HG03432 (cell line): ENCODE measurements at regions not wholly inside any gene's neighbourhood (a gene's known extent, or its start where the extent isn't known, plus 50 kb on each side); places are given as distances from the start of the nearest gene placed in this dataset.

Source experiments
- ATAC-seq: cut with Tn5 transposase; IDR thresholded peaks from one replicate; pipeline ENCODE4 v1.9.1; 2021; ENCODE audit warnings: mild to moderate bottlenecking, moderate library complexity; ENCODE audit not compliant: unreplicated experiment

DNA sequence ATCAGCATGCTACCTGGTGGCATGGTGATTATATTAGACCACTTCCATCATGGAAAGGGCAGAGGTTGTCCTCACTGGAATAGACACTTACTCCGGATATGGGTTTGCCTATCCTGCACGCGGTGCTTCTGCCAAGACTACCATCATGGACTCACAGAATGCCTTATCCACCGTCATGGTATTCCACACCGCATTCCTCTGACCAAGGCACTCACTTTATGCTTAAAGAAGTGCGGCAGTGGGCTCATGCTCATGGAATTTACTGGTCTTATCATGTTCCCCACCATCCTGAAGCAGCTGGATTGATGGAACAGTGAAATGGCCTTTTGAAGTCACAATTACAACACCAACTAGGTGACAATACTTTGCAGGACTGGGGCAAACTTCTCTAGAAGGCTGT is 109.2 kb upstream of the DRD2 start:
- no peak for ATAC-seq

DNA sequence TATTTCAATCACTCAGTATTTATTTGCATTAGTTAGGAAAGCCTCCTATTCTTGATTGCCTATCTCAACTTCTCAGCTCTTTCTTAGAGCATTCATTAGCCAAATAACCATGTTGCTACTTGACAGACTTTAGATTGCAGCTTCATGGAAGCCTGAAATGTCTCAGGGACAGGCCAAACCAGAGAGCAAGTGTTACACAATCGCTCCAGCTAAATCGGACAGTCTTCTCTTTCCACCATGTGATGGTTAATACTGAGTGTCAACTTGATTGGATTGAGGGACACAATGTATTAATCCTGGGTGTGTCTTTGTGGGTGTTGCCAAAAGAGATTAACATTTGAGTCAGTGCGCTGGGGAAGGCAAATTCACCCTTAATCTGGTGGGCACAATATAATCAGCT is 106.5 kb upstream of the DRD2 start:
- no peak for ATAC-seq

DNA sequence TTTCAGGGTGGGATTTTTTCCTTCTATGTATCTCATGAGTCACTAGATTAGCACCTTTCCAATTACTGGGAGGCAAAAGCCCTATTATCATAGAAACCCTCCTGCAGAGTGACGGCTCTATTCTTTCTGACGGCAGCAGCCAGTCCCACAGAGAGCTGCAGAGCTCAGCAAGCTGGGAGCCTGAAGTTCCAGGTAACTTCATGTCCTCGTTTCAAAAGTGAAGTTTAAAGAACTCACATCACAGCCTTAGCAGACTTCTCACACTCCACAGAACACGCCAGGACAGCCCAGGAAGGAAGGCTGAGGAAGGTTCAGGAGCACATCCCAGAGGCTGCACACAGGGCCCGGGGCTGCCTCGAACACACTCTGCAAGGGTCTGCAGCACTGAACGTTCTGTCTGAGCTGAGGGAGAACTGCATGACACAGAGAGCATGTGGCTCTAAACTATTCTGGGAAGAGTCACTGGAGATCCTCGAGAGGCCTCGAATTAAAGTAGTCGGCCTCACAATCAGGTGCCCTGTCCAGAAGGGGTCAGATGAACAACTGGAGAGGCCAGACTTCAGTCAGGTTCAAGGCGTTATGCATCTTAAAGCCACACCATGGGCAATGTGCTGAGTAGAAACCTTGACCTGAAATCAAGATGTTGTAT is 104.2 kb upstream of the DRD2 start:
- no peak for ATAC-seq

DNA sequence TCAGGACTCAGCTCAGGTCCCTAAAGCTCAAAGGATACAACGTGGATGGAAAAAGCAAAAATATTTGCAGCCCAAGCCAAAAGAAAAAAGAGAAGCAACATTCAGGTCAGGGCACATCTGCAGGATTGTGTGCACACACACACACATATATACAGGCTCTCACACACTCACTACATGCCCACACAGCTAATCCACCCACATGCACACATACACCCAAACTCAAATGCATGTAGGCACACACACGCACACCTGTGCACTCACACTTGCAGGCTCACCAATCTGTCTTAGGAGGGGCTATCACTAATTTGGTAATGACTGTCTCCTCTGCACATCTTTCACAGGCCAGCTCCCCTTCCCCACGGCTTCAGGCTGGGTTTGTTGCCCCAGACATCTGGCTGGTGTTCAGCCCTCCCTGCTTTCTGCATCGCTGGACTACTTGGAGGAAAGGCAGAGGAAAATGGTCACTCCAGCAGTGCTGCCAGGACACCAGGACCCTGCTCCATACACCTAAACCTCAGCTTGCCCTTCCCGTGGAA is 103.6 kb upstream of the DRD2 start:
- ATAC-seq, result no peak

DNA sequence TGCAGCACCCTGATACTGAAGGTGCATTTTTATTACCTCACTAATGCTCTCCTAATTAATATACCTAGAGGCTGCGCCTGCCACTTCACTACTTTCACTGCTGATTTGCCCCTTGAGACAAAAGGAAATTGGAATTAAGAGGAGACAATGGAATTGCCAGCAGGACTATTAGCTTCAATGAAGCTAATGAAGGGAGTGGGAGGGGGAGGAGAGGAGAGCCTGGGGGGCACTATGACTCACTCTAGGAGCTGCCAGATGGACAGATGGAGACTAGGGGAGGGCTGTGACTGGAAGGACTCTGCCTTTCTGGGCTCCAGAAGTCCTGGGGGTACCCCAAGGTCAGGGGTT is 102.8 kb upstream of the DRD2 start:
- ATAC-seq, result no peak

DNA sequence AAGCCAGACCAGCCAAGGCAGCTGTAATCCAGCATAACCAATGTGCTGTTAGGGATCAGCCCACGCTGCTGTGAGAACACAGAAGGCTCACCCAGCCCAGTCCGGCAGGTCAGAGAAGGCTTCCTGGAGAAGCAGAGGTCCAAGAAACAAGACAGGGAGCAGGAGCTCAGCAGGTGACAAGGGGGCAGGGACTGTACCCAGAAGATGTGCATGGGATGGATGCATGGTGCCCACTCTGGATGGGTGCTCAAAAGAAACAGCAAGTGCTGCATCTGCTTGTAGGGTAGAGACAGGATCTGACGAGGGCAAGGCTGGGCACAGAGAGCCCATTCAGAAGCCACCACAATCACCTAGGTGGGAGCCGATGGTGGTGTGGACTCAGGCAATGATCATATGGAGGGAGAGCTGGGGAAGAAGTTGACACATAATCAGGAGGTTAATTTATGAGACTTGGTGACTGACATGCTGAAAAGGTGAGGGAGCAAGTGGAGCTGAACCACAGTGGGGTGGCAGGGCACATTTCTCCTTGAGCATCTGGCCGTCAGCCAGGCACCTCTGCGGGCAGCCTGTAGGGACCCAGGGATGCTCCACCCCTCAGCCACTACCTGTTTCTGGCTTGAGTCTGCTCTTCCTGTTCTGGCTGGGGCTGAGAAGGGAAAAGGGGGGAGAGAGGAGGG is 102.3 kb upstream of the DRD2 start:
- ATAC-seq, result no peak

DNA sequence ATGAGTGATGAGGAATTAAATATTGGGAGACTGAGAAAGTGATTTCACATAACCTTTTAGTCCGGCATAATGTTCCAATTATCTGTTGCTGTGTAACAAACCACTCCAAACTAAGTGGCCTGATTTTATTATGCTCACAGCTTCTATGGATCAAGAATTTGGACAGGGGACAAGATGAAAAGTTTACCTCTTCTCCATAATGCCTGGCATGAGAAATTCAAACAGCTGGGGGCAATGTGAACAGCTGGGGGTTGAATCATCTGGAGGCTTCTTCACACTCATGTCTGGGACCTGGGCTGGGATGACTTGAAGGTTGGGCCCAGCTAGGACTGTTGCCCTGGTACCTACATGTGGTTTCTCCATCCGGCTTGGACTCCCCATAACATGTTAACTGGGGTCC is 99.4 kb upstream of the DRD2 start:
- no peak for ATAC-seq

DNA sequence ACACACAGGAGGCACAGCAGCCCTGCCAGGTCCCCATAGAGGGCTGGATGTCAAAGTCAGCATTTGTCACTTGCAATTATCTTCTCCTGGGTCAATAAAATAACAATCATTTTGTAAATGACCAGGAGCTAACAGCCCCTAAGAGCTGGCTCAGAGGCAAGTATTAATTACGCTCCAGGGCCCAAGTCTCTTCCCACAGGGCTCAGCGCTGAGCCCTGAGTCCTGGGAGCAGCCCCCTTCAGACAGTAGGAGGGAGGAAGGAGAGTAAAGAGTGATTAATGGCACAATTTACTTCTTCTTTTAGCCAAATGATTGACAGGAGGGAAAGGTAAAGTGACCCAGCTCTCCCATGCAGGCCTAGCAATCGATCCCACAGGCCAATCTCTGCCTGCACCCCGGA is 99.0 kb upstream of the DRD2 start:
- ATAC-seq, result no peak

DNA sequence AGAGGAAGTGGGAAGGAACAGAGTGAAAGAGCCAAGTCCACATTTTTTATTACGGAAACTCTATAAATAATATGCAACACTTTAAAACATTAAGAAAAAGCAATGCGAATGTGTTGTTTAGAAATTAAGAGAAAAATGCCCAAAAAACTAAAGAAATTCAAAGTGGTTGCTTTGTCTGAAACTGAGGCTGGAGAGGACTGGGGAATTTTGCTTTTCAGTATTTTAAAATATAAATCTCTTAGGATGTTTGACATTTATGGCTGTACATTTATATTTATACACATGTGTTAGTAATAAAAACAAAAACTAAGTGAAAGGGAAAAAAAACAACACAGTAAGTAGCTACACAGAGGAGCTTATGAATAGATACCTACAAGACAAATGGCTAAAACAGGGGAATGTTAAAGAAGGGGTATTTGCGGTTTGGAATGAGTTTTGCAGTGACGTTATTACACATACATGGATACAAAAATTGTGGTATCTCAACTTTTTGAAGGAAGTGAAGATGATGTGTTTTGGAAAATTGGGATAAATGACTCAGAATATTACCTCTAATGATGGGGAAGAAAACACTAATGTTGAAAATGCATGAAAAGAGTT is 97.0 kb upstream of the DRD2 start:
- ATAC-seq, result no peak

DNA sequence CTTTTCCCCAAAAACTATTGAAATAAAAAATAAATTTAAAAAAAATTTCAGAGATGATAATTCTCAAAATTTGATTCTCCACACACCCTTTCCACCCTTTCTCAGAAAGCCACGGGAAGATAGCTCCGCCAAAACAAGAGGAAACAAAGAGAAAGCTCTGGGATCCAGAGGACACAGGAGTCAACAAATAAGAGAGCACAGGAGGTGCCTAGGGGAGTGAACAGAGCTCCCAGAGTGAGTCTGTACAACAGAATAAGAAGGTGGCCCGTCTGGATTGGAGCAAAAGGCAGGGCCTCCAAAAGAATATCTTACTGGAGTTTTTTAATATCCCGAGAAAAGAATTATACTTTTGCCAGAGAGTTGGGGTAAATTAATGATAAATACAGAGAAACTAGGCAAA is 96.3 kb upstream of the DRD2 start:
- ATAC-seq, result no peak

DNA sequence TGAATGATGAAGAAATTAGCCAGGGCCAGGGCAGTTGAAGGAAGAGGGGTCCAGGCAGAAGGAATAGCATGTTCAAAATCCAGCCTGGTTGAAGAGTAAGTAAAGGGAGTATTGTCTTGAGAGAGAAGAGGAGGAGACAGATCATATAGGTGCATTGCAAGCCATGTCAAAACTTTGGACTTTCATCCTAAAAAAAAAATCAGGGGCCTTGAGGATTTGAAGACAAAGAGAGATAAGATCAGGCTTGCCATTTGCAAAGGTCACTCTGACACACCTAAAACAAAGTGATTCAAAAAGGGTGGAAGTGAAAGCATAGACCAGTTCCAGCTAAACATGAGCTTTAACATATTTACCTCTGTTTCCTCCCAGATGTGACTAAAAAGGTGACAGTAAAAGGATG is 95.7 kb upstream of the DRD2 start:
- ATAC-seq, result no peak

DNA sequence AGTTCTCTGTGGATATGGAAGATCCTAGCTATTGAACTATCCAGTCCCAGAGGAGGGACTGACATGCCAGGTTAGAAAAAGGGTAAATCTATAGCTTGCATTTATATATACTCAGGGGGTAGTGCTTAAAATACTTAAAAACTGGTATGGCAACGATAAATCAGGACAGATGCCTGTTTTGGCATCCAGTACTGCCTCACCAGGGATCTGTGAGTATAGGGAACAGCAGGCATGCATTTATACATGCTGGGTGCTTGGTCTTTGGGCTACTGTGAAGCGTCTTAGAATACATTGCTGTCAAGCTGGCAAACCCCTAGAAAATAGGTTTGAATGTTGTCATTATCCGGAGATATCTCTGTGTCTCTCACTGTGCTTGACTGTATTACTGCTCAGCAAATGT is 94.2 kb upstream of the DRD2 start:
- no peak for ATAC-seq

DNA sequence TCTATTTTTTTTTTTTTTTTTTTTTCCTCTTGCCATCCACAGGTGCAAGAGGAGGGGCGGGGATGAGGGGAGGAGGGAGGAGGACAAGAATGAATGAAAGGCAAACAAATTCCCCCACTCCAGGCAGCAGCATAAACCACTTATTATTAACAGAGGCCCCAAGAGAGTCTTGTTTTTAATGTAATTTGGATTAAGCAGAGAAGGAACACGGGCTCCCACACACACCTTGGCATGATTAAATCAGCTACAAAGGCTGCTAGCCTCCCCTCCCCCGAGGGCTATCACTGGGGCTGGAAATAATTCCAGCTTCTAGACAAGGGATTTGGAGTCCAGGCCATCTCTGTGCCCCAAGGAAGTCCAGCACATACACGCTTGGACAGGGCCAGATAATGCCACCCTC is 93.4 kb upstream of the DRD2 start:
- ATAC-seq, result no peak

DNA sequence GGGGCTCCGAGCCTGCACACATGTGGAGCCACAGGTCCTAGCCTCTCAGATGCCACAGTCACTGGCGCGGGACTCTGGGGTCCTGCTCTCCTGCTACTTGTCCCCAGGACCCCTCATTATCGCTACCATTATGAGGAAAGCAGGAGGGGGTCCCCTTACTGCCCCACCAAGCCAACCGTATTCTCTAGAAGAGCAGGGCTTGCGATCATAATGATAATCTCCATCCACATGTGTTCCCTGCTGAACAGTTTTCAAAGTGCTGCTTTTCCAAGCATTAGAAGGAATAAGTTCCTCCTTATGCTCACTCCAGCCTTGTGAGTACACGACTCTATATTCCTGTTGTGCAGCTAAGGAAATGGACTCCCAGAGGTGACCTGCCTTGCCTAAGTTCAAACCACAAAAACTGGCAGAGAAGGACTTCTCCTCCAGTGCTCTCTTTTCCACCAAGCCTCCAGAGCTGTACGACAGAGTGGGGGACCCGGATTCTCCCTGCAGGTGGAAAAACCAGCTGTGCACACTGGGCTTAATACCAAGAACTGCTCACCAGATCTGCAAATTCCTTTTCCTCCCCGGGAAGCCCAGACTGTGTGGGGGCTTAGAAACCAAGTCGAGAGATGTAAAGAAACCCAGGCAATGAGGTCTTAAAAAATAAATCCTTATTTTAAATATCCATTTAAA is 92.8 kb upstream of the DRD2 start:
- no peak for ATAC-seq

DNA sequence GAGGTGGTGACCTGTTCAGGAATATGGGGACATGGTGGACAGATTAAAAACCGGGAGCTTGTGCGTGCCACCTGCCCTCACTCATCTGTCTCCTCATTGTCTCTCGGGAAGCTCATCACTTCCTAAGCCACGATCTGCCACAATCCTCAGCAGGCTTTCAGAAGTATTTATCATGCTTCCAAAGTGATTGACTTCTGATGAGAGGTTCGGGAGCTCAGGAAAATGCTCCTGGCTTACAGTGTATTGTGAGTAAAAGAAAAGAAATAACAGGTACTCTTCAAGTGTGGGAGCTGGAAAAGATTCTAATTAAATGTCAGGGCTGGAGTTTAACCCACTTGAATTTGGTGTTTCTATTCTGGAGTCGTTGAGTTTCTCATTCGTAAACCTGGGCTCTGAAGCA is 91.9 kb upstream of the DRD2 start:
- ATAC-seq, result no peak

DNA sequence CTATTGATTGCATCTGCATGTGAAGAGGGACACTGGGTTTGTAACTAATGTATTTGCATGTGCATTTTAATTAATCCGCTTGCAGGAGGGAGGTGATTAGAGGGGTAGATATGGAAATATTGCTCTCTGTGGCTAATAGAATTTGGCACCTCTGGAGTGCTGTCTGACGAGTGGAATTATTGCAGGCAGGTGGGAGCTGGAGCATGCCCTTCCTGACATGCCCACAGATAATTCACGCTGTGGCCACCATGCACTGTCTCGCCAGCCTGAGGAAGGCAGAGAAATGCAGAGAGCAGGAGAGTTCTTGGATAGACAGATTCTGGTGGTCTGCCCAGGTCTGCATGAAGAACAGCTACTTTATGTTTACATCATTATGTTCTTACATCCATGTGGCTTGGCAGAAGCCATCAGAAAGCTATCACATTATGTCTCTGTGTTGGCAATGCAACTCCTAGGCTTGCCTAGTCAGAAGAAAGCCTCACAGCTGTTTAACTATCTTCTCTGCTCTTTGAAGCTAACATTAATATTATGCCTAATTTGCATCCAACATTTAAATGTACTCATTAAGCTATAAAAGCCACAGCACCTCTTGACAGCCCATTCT is 89.4 kb upstream of the DRD2 start:
- ATAC-seq, result no peak

DNA sequence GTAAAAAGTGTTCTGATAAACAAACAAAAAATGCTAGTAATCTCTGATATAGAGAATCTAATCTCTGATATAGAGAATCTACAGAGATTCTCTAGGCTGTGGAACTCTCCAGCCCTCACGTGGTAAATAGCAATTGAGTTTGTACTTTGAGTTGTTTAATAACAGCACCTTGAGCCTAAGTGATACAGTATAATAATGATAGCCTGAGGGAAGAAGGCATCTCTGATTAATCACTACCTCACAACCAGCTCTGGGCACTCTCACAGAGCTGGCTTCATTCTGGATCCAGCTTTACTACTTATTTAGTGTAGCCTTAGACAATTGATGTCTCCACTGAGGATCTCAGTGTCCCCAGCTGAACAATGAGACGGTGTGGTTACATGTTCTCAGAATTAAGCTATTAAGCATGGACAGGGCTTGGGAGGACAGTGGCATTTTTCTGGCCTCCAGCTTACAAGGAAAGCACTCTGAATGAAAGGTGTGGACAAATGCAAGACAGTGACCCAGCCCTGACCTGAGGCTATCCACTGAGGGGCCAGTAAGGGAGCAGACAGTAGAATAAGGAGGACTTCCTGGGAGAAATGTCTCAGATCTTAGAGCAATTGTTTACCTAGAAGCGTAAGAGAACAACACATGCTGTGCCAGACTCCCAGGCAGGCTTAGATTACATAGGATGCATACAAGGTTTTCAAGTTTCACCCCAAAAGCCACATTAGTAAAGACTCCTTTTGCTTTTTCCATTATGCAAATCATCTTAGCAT is 88.7 kb upstream of the DRD2 start:
- ATAC-seq, result no peak

DNA sequence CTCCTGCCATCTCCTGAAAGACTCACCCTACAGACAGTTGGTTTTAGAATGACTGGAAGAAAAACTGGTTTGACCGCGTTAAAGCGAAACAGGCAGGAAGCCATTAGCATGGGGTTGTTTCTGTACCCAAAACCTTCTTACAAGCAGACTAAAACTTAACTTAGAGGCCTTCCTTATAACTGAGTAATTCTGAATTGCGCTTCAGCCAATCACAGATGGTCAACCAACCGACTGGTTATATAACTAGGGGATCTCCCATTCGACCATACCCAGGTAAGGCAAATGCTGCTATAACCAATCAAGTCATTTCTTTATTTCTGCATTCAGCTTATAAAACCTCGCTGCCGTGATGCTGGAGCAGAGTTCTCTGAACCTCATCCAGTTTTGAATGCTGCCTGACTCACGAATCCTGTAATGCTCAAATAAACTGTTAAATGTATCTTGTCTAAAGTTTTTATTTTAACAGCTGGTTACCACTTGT is 87.8 kb upstream of the DRD2 start:
- no peak for ATAC-seq

DNA sequence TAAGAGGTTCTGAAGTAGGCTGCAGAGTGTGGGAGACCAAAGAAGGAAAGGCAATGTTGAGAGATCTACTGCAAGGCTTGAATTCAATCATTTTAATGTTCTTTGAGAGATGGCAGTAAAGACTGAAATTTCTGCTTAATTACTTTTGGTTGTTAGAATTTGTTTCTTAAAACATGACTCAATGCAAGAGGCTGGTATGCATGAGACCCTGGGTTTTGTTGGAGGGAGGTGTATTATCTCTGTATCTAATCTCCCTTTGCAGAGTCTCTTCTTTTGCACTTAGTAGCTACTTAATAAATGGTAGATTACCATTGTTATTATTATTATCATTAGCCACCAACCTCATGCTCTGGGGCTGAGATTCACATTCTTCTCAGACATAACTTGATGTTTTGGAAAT is 87.4 kb upstream of the DRD2 start:
- ATAC-seq, result no peak

DNA sequence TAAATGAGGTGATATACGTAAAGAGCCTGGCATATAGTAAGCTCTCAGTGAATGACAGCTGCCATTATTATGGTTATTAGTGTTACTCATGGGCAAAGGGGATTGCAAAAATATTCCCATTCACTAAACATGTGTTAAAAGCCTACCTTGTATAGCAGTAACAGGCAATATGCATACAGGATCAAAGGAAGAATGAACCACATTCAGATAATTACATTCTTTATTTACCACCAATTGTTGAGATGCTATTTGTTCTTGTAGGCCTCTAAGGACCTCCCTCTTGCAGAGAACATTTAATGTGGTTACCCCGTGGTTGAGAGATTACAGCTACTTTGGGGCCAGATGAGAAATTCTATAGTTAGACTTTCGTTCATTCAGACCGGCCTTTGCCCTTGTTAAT is 82.7 kb upstream of the DRD2 start:
- no peak for ATAC-seq

DNA sequence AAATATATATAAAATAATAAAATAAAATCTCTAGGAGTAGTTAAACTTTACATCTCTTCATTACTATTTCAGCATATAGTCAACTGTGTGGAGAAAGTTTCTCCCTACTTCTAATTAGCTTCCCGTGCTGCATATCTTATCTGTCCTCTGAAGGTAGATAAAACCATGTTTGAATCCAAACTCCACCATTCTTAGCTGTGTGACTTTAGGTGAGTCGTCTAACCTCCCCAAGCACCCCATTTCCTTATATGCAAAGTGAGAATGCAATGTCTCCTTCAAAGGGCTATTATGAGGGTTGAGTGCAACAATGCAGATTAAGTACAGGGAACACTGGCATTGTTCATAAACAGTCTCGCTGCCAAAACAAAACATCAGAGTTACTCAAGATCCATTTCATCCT is 80.8 kb upstream of the DRD2 start:
- no peak for ATAC-seq
